Lower lobe of right lung (tissue), 2 donors: ENCODE measurements at regions not wholly inside any gene's neighbourhood (a gene's known extent, or its start where the extent isn't known, plus 50 kb on each side); places are given as distances from the start of the nearest gene placed in this dataset.

ENCODE experiments used
- ATAC-seq, 2 donors: fragments of 200-7000 bp; cut with Tn5 transposase; one replicate each; pipeline ENCODE4 v1.9.1; 2020 to 2022; ENCODE audit warnings: mild to moderate bottlenecking in 2 of 2, moderate library complexity in 2 of 2
- DNase-seq: peaks from one replicate; pipeline ENCODE4 v3.0.0-alpha.2; 2020
- H3K27ac ChIP-seq: fragments of 200-600 bp; one replicate; pipeline ENCODE4 v1.8.0; 2022
- H3K27me3 ChIP-seq: fragments of 200-600 bp; one replicate; pipeline ENCODE4 v1.8.0; 2022; ENCODE audit warnings: low read depth
- H3K36me3 ChIP-seq: fragments of 200-600 bp; one replicate; pipeline ENCODE4 v1.8.0; 2022; ENCODE audit warnings: mild to moderate bottlenecking
- H3K4me1 ChIP-seq: fragments of 200-600 bp; one replicate; pipeline ENCODE4 v1.8.0; 2022
- H3K4me3 ChIP-seq: fragments of 200-600 bp; one replicate; pipeline ENCODE4 v1.8.0; 2022; ENCODE audit warnings: mild to moderate bottlenecking
- H3K9me3 ChIP-seq: fragments of 200-600 bp; one replicate; pipeline ENCODE4 v1.8.0; 2022
- CTCF ChIP-seq: fragments of 200-600 bp; IDR thresholded peaks from one replicate; pipeline ENCODE4 v1.8.0; 2022; ENCODE audit warnings: antibody characterized with exemption, mild to moderate bottlenecking
- intact Hi-C: fragments of 100-400 bp; cut with DNase I; formaldehyde crosslinking; loops from one replicate; pipeline ENCODE4 v1.11.0; 2022
- donor health status: DM: no; HTN: yes; CAD: no; lungs with severe emphysema.

- Histone ChIP-seq H3K36me3 (no peaks in the 10 kb centered on the region), H3K27me3 (no peaks in the 10 kb centered on the region), H3K9me3 (no peaks in the 10 kb centered on the region), H3K4me1 (peaks cover 4% of the 10 kb centered on the region), H3K4me3 (no peak overlapping the region), H3K27ac (no peak overlapping the region)
- intact Hi-C loops: loop anchor here (5.0 kb wide), 1 partner anchor 363 kb away; no protein-coding TSS in a partner anchor
- DNase-seq (no peak), ATAC-seq (no peak)
- TF ChIP-seq CTCF: no peak
Observed at GRCh38 chr3:64395490-64395889, 170.2 kb upstream of the PRICKLE2 start.

DNA sequence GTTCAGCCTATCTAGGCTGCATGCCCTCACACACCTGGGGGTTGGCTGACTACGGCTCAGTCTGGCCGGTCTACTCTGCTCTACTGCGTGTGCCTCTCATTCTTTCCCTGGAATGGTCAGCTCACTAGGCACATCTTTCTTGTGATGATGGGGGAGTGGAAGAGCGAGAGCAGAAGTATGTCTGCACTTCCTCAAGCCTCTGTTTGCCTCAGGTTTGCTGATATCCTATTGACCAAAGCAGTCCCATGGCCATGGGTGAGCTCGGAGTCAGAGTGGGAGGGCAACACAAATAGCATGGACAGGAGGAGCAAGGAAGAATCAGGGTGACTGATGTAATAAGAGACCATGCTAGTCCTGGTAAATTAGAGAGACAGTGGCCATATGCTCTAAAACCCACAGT is 167.9 kb upstream of the PRICKLE2 start:
- no peaks in the 10 kb centered on the region for H3K27me3 ChIP-seq
- no peak overlapping the region for H3K4me3 ChIP-seq
- no peaks in the 10 kb centered on the region for H3K36me3 ChIP-seq
- H3K27ac ChIP-seq: no peak overlapping the region
- H3K9me3 ChIP-seq: no peaks in the 10 kb centered on the region
- intact Hi-C loops: no loop called here
- no peak for DNase-seq
- no peaks in the 10 kb centered on the region for H3K4me1 ChIP-seq
- no peak for TF ChIP-seq CTCF
- ATAC-seq: peak in 1 of 2 donors; percentile 21

DNA sequence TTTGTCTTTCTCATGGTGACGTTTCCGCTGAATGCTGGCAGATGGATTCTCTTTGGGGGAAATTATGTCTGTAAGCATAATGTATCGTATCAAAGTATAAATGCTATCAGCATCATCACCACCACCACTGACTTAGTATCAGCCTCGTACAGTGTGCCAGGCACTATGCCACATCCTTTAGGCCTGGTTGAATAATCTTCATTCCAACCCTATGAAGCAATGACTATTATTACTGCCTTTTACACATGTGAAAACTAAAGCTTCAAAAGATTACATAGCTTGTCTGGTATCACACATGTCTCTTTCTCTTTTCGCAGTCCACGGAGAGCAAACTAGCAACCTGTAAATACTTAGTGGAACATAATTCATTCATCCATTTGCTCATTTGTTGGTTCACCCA is 166.7 kb upstream of the PRICKLE2 start:
- intact Hi-C loops: no loop called here
- no peak overlapping the region for H3K27ac ChIP-seq
- ATAC-seq (no peak), DNase-seq (no peak)
- no peak overlapping the region for H3K4me3 ChIP-seq
- TF ChIP-seq CTCF: no peak
- no peaks in the 10 kb centered on the region for H3K36me3 ChIP-seq
- no peaks in the 10 kb centered on the region for H3K27me3 ChIP-seq
- no peaks in the 10 kb centered on the region for H3K4me1 ChIP-seq
- H3K9me3 ChIP-seq: no peaks in the 10 kb centered on the region

DNA sequence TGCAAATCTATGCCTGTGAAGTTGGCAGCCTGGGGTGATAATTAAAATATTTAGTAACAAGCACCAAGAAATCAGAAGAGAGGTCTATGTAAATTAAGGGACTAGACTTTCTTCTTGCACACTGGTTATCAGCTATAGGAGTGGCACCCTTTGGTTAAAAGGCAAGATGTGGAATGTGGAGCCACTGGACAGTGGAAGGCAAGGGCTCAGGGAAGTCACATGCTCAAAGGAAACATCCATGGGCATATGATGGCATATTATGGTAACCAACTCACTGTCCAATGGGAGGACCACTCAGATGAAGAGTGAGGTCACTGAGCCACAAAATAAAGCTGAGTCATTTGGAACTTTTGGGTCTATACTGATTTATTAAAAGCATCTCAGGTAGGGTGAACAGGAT is 165.6 kb upstream of the PRICKLE2 start:
- intact Hi-C loops: no loop called here
- Histone ChIP-seq H3K36me3 (no peaks in the 10 kb centered on the region), H3K9me3 (no peaks in the 10 kb centered on the region), H3K27me3 (no peaks in the 10 kb centered on the region), H3K27ac (no peak overlapping the region), H3K4me3 (no peak overlapping the region), H3K4me1 (no peaks in the 10 kb centered on the region)
- no peak for DNase-seq
- TF ChIP-seq CTCF: no peak
- ATAC-seq: no peak

DNA sequence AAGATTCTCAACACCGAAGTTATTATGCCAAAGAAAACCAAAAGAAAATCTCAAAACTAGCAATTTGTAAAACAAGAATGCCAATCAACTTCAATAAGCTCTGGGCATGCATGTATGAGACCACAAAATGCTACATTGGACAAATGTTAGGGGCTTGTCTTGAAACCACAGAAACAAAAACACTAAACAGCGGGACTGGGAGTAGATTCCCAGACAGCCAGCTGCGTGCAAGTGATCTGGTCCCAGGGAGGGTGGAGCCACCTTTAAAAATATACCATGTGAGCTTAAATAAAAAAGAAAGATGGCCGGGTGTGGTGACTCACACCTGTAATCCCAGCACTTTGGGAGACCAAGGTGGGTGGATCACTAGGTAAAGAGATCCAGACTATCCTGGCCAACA is 163.6 kb upstream of the PRICKLE2 start:
- Histone ChIP-seq H3K4me1 (no peaks in the 10 kb centered on the region), H3K9me3 (no peaks in the 10 kb centered on the region), H3K4me3 (no peak overlapping the region), H3K27me3 (no peaks in the 10 kb centered on the region), H3K27ac (no peak overlapping the region), H3K36me3 (no peaks in the 10 kb centered on the region)
- no peak for ATAC-seq
- no peak for TF ChIP-seq CTCF
- intact Hi-C loops: no loop called here
- no peak for DNase-seq

- Histone ChIP-seq H3K27me3 (no peaks in the 10 kb centered on the region), H3K4me3 (no peak overlapping the region), H3K36me3 (no peaks in the 10 kb centered on the region), H3K27ac (no peak overlapping the region), H3K4me1 (no peaks in the 10 kb centered on the region), H3K9me3 (no peaks in the 10 kb centered on the region)
- ATAC-seq (no peak), DNase-seq (no peak)
- no peak for TF ChIP-seq CTCF
- intact Hi-C loops: no loop called here
Observed at GRCh38 chr3:64387688-64388087, 162.4 kb upstream of the PRICKLE2 start.
